OCI-LY1 (cell line): ENCODE measurements at regions not wholly inside any gene's neighbourhood (a gene's known extent, or its start where the extent isn't known, plus 50 kb on each side); places are given as distances from the start of the nearest gene placed in this dataset.
"Not testable (repeated sequence)": the region's sequence is repeated elsewhere in the genome, so short reads cannot be mapped to it uniquely, and the experiment has no call there.

ENCODE experiments used
- H2AFZ ChIP-seq: fragments of 200-600 bp; sonication (generic), shearing (Covaris generic); 2 replicates; pipeline ENCODE4 v1.6.0; 2014; ENCODE audit warnings: antibody characterized with exemption, mild to moderate bottlenecking, low read length
- H3F3A ChIP-seq: fragments of 200-600 bp; sonication (generic), shearing (Covaris generic); 2 replicates; pipeline ENCODE4 v1.6.0; 2014; ENCODE audit warnings: mild to moderate bottlenecking, antibody characterized with exemption, low read length, moderate library complexity; ENCODE audit not compliant: insufficient read depth
- H3K27ac ChIP-seq: fragments of 200-600 bp; sonication (generic); 2 replicates; pipeline ENCODE4 v1.5.1; 2014; ENCODE audit warnings: low read length, mixed run types, mild to moderate bottlenecking, low read depth; ENCODE audit not compliant: poor library complexity, severe bottlenecking
- H3K27me3 ChIP-seq: fragments of 200-600 bp; sonication (generic); 2 replicates; pipeline ENCODE4 v1.6.0; 2014; ENCODE audit warnings: antibody characterized with exemption, mild to moderate bottlenecking, low read length, moderate library complexity; ENCODE audit not compliant: insufficient read depth
- H3K36me3 ChIP-seq: fragments of 200-600 bp; sonication (generic); 2 replicates; pipeline ENCODE4 v1.6.1; 2014; ENCODE audit warnings: mild to moderate bottlenecking, antibody characterized with exemption, low read length, moderate library complexity, mixed read lengths; ENCODE audit not compliant: insufficient read depth
- H3K4me1 ChIP-seq: fragments of 200-600 bp; sonication (generic); 2 replicates; pipeline ENCODE4 v1.5.1; 2014; ENCODE audit warnings: mild to moderate bottlenecking, low read length, moderate library complexity; ENCODE audit not compliant: insufficient read depth, severe bottlenecking
- H3K4me2 ChIP-seq: fragments of 200-600 bp; sonication (generic), shearing (Covaris generic); 2 replicates; pipeline ENCODE4 v1.6.1; 2014; ENCODE audit warnings: low read length
- H3K4me3 ChIP-seq: fragments of 200-600 bp; sonication (generic); 2 replicates; pipeline ENCODE4 v1.5.1; 2014; ENCODE audit warnings: low read length, low read depth, mild to moderate bottlenecking, mixed read lengths; ENCODE audit not compliant: poor library complexity, severe bottlenecking
- H3K79me2 ChIP-seq: fragments of 200-600 bp; shearing (Covaris generic); 2 replicates; pipeline ENCODE4 v1.6.1; 2016; ENCODE audit warnings: mixed run types, low read length, mixed read lengths; ENCODE audit not compliant: insufficient read depth
- H3K9ac ChIP-seq: fragments of 200-600 bp; sonication (generic), shearing (Covaris generic); 2 replicates; pipeline ENCODE4 v1.6.1; 2014; ENCODE audit warnings: mild to moderate bottlenecking, low read length, mixed read lengths
- H3K9me2 ChIP-seq: fragments of 200-600 bp; sonication (generic), shearing (Covaris generic); 2 replicates; pipeline ENCODE4 v1.6.1; 2014; ENCODE audit warnings: low read depth, mild to moderate bottlenecking, low read length, mixed read lengths
- H3K9me3 ChIP-seq: fragments of 200-600 bp; shearing (Covaris generic); 2 replicates; pipeline ENCODE4 v1.6.1; 2014; ENCODE audit warnings: low read length, mixed read lengths
- H4K20me1 ChIP-seq: fragments of 200-600 bp; sonication (generic), shearing (Covaris generic); 2 replicates; pipeline ENCODE4 v1.6.0; 2016; ENCODE audit warnings: mild to moderate bottlenecking, low read length; ENCODE audit not compliant: insufficient read depth
- CTCF ChIP-seq: fragments of 200-600 bp; sonication (generic), shearing (Covaris generic); IDR thresholded peaks from 2 replicates; pipeline ENCODE4 v1.5.1; 2017; ENCODE audit warnings: mild to moderate bottlenecking, antibody characterized with exemption, low read length, moderate library complexity, mixed read lengths
- EZH2 ChIP-seq: fragments of 200-600 bp; sonication (generic), shearing (Covaris generic); IDR thresholded peaks from 2 replicates; pipeline ENCODE4 v1.8.0; 2017; ENCODE audit warnings: borderline replicate concordance, mixed run types, mild to moderate bottlenecking, antibody characterized with exemption, low read length, moderate library complexity, mixed read lengths

GRCh38 chr4:114252499-114252898, 273.1 kb upstream of the ARSJ start:
- H4K20me1 ChIP-seq = no peaks in the 10 kb centered on the region
- no peaks in the 10 kb centered on the region for H3K9me3 ChIP-seq
- no peak overlapping the region for H3K4me3 ChIP-seq
- H3K27me3 ChIP-seq = no peaks in the 10 kb centered on the region
- no peak overlapping the region for H3K4me2 ChIP-seq
- TF ChIP-seq CTCF (no peak), EZH2 (no peak)
- H3F3A ChIP-seq = no peaks in the 10 kb centered on the region
- H2AFZ ChIP-seq = no peak overlapping the region
- H3K9ac ChIP-seq = no peak overlapping the region
- no peaks in the 10 kb centered on the region for H3K36me3 ChIP-seq
- no peaks in the 10 kb centered on the region for H3K79me2 ChIP-seq
- no peak overlapping the region for H3K27ac ChIP-seq
- no peaks in the 10 kb centered on the region for H3K9me2 ChIP-seq
- H3K4me1 ChIP-seq = no peaks in the 10 kb centered on the region

GRCh38 chr4:114257501-114257900, 278.1 kb upstream of the ARSJ start:
- Histone ChIP-seq H3K27me3 (no peaks in the 10 kb centered on the region), H3K79me2 (no peaks in the 10 kb centered on the region), H4K20me1 (no peaks in the 10 kb centered on the region), H3K9me3 (no peaks in the 10 kb centered on the region), H3K4me3 (no peak overlapping the region), H2AFZ (no peak overlapping the region), H3K4me1 (no peaks in the 10 kb centered on the region), H3K27ac (no peak overlapping the region), H3K4me2 (no peak overlapping the region), H3K9ac (no peak overlapping the region), H3F3A (no peaks in the 10 kb centered on the region), H3K36me3 (no peaks in the 10 kb centered on the region), H3K9me2 (no peaks in the 10 kb centered on the region)
- TF ChIP-seq CTCF = no peak
- no peak for TF ChIP-seq EZH2

GRCh38 chr4:114262421-114262820, 283.0 kb upstream of the ARSJ start:
- H2AFZ ChIP-seq, H3F3A ChIP-seq, H4K20me1 ChIP-seq, H3K9me2 ChIP-seq, H3K4me2 ChIP-seq, H3K4me3 ChIP-seq, H3K36me3 ChIP-seq, H3K9me3 ChIP-seq, H3K79me2 ChIP-seq, H3K27ac ChIP-seq, H3K9ac ChIP-seq, H3K27me3 ChIP-seq, H3K4me1 ChIP-seq: not testable (repeated sequence)

- H2AFZ ChIP-seq = no peak overlapping the region
- H3K4me1 ChIP-seq = no peaks in the 10 kb centered on the region
- no peaks in the 10 kb centered on the region for H3K27me3 ChIP-seq
- no peaks in the 10 kb centered on the region for H3K9me3 ChIP-seq
- no peak overlapping the region for H3K4me3 ChIP-seq
- H3K4me2 ChIP-seq = no peak overlapping the region
- no peaks in the 10 kb centered on the region for H3K9me2 ChIP-seq
- no peak overlapping the region for H3K9ac ChIP-seq
- H3K27ac ChIP-seq = no peak overlapping the region
- no peaks in the 10 kb centered on the region for H3K79me2 ChIP-seq
- no peaks in the 10 kb centered on the region for H4K20me1 ChIP-seq
- TF ChIP-seq CTCF = no peak
- no peak for TF ChIP-seq EZH2
- no peaks in the 10 kb centered on the region for H3K36me3 ChIP-seq
- H3F3A ChIP-seq = no peaks in the 10 kb centered on the region
Measured at GRCh38 chr4:114263233-114263632, 283.8 kb upstream of the ARSJ start.
